ENCODE measurements at regions not wholly inside any gene's neighbourhood (a gene's known extent, or its start where the extent isn't known, plus 50 kb on each side); places are given as distances from the start of the nearest gene placed in this dataset.

- H3K4me3 ChIP-seq: no peak overlapping the region
- no peaks in the 10 kb centered on the region for H3K9me3 ChIP-seq (replicated peaks)
- H3K27ac ChIP-seq: no peak overlapping the region
- DNase-seq (ENCODE audit: low read depth in 1 of 2, low spot score in 2 of 2): no peak
- H3K4me1 ChIP-seq (replicated peaks): peaks cover 11% of the 10 kb centered on the region
- H3K36me3 ChIP-seq: no peaks in the 10 kb centered on the region
- no peaks in the 10 kb centered on the region for H3K27me3 ChIP-seq (replicated peaks)
These were observed 284.3 kb upstream of the NR5A2 start for GRCh38 chr1:199743227-199743626.

GRCh38 chr1:199746666-199747384, 280.7 kb upstream of the NR5A2 start:
- DNase-seq (ENCODE audit: low read depth in 1 of 2, low spot score in 2 of 2): no peak
- H3K9me3 ChIP-seq (replicated peaks): no peaks in the 10 kb centered on the region

GRCh38 chr1:199747984-199748383, 279.5 kb upstream of the NR5A2 start:
- no peak overlapping the region for H3K4me3 ChIP-seq
- peaks cover 4% of the 10 kb centered on the region for H3K4me1 ChIP-seq (replicated peaks)
- H3K9me3 ChIP-seq (replicated peaks): no peaks in the 10 kb centered on the region
- H3K36me3 ChIP-seq: no peaks in the 10 kb centered on the region
- H3K27me3 ChIP-seq (replicated peaks): no peaks in the 10 kb centered on the region
- no peak overlapping the region for H3K27ac ChIP-seq
- no peak for DNase-seq (ENCODE audit: low read depth in 1 of 2, low spot score in 2 of 2)

More at GRCh38 chr1:199746666-199747384, 280.7 kb upstream of the NR5A2 start:
- H3K36me3 ChIP-seq: no peaks in the 10 kb centered on the region
- no peak overlapping the region for H3K4me3 ChIP-seq
- no peak overlapping the region for H3K27ac ChIP-seq
- H3K27me3 ChIP-seq (replicated peaks): no peaks in the 10 kb centered on the region
- H3K4me1 ChIP-seq (replicated peaks): peaks cover 11% of the 10 kb centered on the region

- Histone ChIP-seq H3K4me3 (no peak overlapping the region), H3K4me1 (replicated peaks) (no peaks in the 10 kb centered on the region), H3K27ac (no peak overlapping the region), H3K36me3 (no peaks in the 10 kb centered on the region), H3K27me3 (replicated peaks) (peaks cover 4% of the 10 kb centered on the region; the same call in 1 of the 2 replicates), H3K9me3 (replicated peaks) (no peaks in the 10 kb centered on the region)
- no peak for DNase-seq (ENCODE audit: low read depth in 1 of 2, low spot score in 2 of 2)
These were observed 276.0 kb upstream of the NR5A2 start for GRCh38 chr1:199751506-199751905.

- peaks cover 4% of the 10 kb centered on the region; the same call in 1 of the 2 replicates for H3K27me3 ChIP-seq (replicated peaks)
- H3K4me1 ChIP-seq (replicated peaks): no peaks in the 10 kb centered on the region
- no peak overlapping the region for H3K4me3 ChIP-seq
- no peak overlapping the region for H3K27ac ChIP-seq
- no peaks in the 10 kb centered on the region for H3K9me3 ChIP-seq (replicated peaks)
- DNase-seq (ENCODE audit: low read depth in 1 of 2, low spot score in 2 of 2): no peak
- H3K36me3 ChIP-seq: no peaks in the 10 kb centered on the region
These were observed 275.4 kb upstream of the NR5A2 start for GRCh38 chr1:199751962-199752687.

- Histone ChIP-seq H3K9me3 (replicated peaks) (no peaks in the 10 kb centered on the region), H3K4me1 (replicated peaks) (no peaks in the 10 kb centered on the region), H3K4me3 (no peak overlapping the region), H3K27me3 (replicated peaks) (peaks cover 4% of the 10 kb centered on the region), H3K27ac (no peak overlapping the region), H3K36me3 (no peaks in the 10 kb centered on the region)
- no peak for DNase-seq (ENCODE audit: low read depth in 1 of 2, low spot score in 2 of 2)
These were observed 274.9 kb upstream of the NR5A2 start for GRCh38 chr1:199752688-199753027.

GRCh38 chr1:199753513-199753912, 274.0 kb upstream of the NR5A2 start:
- Histone ChIP-seq H3K4me3 (no peak overlapping the region), H3K27ac (no peak overlapping the region), H3K9me3 (replicated peaks) (no peaks in the 10 kb centered on the region), H3K4me1 (replicated peaks) (no peaks in the 10 kb centered on the region), H3K27me3 (replicated peaks) (peaks cover 4% of the 10 kb centered on the region), H3K36me3 (no peaks in the 10 kb centered on the region)
- no peak for DNase-seq (ENCODE audit: low read depth in 1 of 2, low spot score in 2 of 2)

GRCh38 chr1:199756066-199756465, 271.4 kb upstream of the NR5A2 start:
- Histone ChIP-seq H3K4me3 (no peak overlapping the region), H3K9me3 (replicated peaks) (no peaks in the 10 kb centered on the region), H3K27me3 (replicated peaks) (peaks cover 4% of the 10 kb centered on the region), H3K27ac (no peak overlapping the region), H3K4me1 (replicated peaks) (no peaks in the 10 kb centered on the region; the same call in 1 of the 2 replicates), H3K36me3 (no peaks in the 10 kb centered on the region)
- no peak for DNase-seq (ENCODE audit: low read depth in 1 of 2, low spot score in 2 of 2)

GRCh38 chr1:199758626-199759255, 268.8 kb upstream of the NR5A2 start:
- no peak for DNase-seq (ENCODE audit: low read depth in 1 of 2, low spot score in 2 of 2)
- Histone ChIP-seq H3K4me3 (no peak overlapping the region), H3K4me1 (replicated peaks) (no peaks in the 10 kb centered on the region; the same call in 1 of the 2 replicates), H3K27me3 (replicated peaks) (peaks cover 4% of the 10 kb centered on the region), H3K9me3 (replicated peaks) (no peaks in the 10 kb centered on the region), H3K27ac (no peak overlapping the region), H3K36me3 (no peaks in the 10 kb centered on the region)

- Histone ChIP-seq H3K4me3 (no peak overlapping the region), H3K27me3 (replicated peaks) (peaks cover 4% of the 10 kb centered on the region), H3K36me3 (no peaks in the 10 kb centered on the region), H3K4me1 (replicated peaks) (no peaks in the 10 kb centered on the region; the same call in 1 of the 2 replicates), H3K27ac (no peak overlapping the region), H3K9me3 (replicated peaks) (no peaks in the 10 kb centered on the region)
- no peak for DNase-seq (ENCODE audit: low read depth in 1 of 2, low spot score in 2 of 2)
These were observed 268.2 kb upstream of the NR5A2 start for GRCh38 chr1:199759268-199759730.

GRCh38 chr1:199762572-199762971, 264.9 kb upstream of the NR5A2 start:
- Histone ChIP-seq H3K4me1 (replicated peaks) (no peaks in the 10 kb centered on the region; the same call in 1 of the 2 replicates), H3K36me3 (no peaks in the 10 kb centered on the region), H3K4me3 (no peak overlapping the region), H3K27me3 (replicated peaks) (no peaks in the 10 kb centered on the region; the same call in 1 of the 2 replicates), H3K9me3 (replicated peaks) (no peaks in the 10 kb centered on the region), H3K27ac (no peak overlapping the region)
- no peak for DNase-seq (ENCODE audit: low read depth in 1 of 2, low spot score in 2 of 2)

- Histone ChIP-seq H3K4me1 (replicated peaks) (no peaks in the 10 kb centered on the region), H3K27ac (no peak overlapping the region), H3K9me3 (replicated peaks) (no peaks in the 10 kb centered on the region), H3K27me3 (replicated peaks) (no peaks in the 10 kb centered on the region), H3K36me3 (no peaks in the 10 kb centered on the region), H3K4me3 (no peak overlapping the region)
- no peak for DNase-seq (ENCODE audit: low read depth in 1 of 2, low spot score in 2 of 2)
These were observed 261.2 kb upstream of the NR5A2 start for GRCh38 chr1:199766218-199766792.

- Histone ChIP-seq H3K27ac (no peak overlapping the region), H3K27me3 (replicated peaks) (no peaks in the 10 kb centered on the region), H3K9me3 (replicated peaks) (no peaks in the 10 kb centered on the region), H3K4me3 (no peak overlapping the region), H3K4me1 (replicated peaks) (no peaks in the 10 kb centered on the region), H3K36me3 (no peaks in the 10 kb centered on the region)
- DNase-seq (ENCODE audit: low read depth in 1 of 2, low spot score in 2 of 2): no peak
These were observed 259.8 kb upstream of the NR5A2 start for GRCh38 chr1:199767700-199768099.
